OCI-LY1 (cell line): ENCODE measurements at regions not wholly inside any gene's neighbourhood (a gene's known extent, or its start where the extent isn't known, plus 50 kb on each side); places are given as distances from the start of the nearest gene placed in this dataset.
A peak's percentile ranks its signal among the peaks of the same experiment; 100 is the strongest.
"Not testable (repeated sequence)": the region's sequence is repeated elsewhere in the genome, so short reads cannot be mapped to it uniquely, and the experiment has no call there.

Source experiments
- H2AFZ ChIP-seq: fragments of 200-600 bp; sonication (generic), shearing (Covaris generic); 2 replicates; pipeline ENCODE4 v1.6.0; 2014; ENCODE audit warnings: antibody characterized with exemption, mild to moderate bottlenecking, low read length
- H3F3A ChIP-seq: fragments of 200-600 bp; sonication (generic), shearing (Covaris generic); 2 replicates; pipeline ENCODE4 v1.6.0; 2014; ENCODE audit warnings: mild to moderate bottlenecking, antibody characterized with exemption, low read length, moderate library complexity; ENCODE audit not compliant: insufficient read depth
- H3K27ac ChIP-seq: fragments of 200-600 bp; sonication (generic); 2 replicates; pipeline ENCODE4 v1.5.1; 2014; ENCODE audit warnings: low read length, mixed run types, mild to moderate bottlenecking, low read depth; ENCODE audit not compliant: poor library complexity, severe bottlenecking
- H3K27me3 ChIP-seq: fragments of 200-600 bp; sonication (generic); 2 replicates; pipeline ENCODE4 v1.6.0; 2014; ENCODE audit warnings: antibody characterized with exemption, mild to moderate bottlenecking, low read length, moderate library complexity; ENCODE audit not compliant: insufficient read depth
- H3K36me3 ChIP-seq: fragments of 200-600 bp; sonication (generic); 2 replicates; pipeline ENCODE4 v1.6.1; 2014; ENCODE audit warnings: mild to moderate bottlenecking, antibody characterized with exemption, low read length, moderate library complexity, mixed read lengths; ENCODE audit not compliant: insufficient read depth
- H3K4me1 ChIP-seq: fragments of 200-600 bp; sonication (generic); 2 replicates; pipeline ENCODE4 v1.5.1; 2014; ENCODE audit warnings: mild to moderate bottlenecking, low read length, moderate library complexity; ENCODE audit not compliant: insufficient read depth, severe bottlenecking
- H3K4me2 ChIP-seq: fragments of 200-600 bp; sonication (generic), shearing (Covaris generic); 2 replicates; pipeline ENCODE4 v1.6.1; 2014; ENCODE audit warnings: low read length
- H3K4me3 ChIP-seq: fragments of 200-600 bp; sonication (generic); 2 replicates; pipeline ENCODE4 v1.5.1; 2014; ENCODE audit warnings: low read length, low read depth, mild to moderate bottlenecking, mixed read lengths; ENCODE audit not compliant: poor library complexity, severe bottlenecking
- H3K79me2 ChIP-seq: fragments of 200-600 bp; shearing (Covaris generic); 2 replicates; pipeline ENCODE4 v1.6.1; 2016; ENCODE audit warnings: mixed run types, low read length, mixed read lengths; ENCODE audit not compliant: insufficient read depth
- H3K9ac ChIP-seq: fragments of 200-600 bp; sonication (generic), shearing (Covaris generic); 2 replicates; pipeline ENCODE4 v1.6.1; 2014; ENCODE audit warnings: mild to moderate bottlenecking, low read length, mixed read lengths
- H3K9me2 ChIP-seq: fragments of 200-600 bp; sonication (generic), shearing (Covaris generic); 2 replicates; pipeline ENCODE4 v1.6.1; 2014; ENCODE audit warnings: low read depth, mild to moderate bottlenecking, low read length, mixed read lengths
- H3K9me3 ChIP-seq: fragments of 200-600 bp; shearing (Covaris generic); 2 replicates; pipeline ENCODE4 v1.6.1; 2014; ENCODE audit warnings: low read length, mixed read lengths
- H4K20me1 ChIP-seq: fragments of 200-600 bp; sonication (generic), shearing (Covaris generic); 2 replicates; pipeline ENCODE4 v1.6.0; 2016; ENCODE audit warnings: mild to moderate bottlenecking, low read length; ENCODE audit not compliant: insufficient read depth
- CTCF ChIP-seq: fragments of 200-600 bp; sonication (generic), shearing (Covaris generic); IDR thresholded peaks from 2 replicates; pipeline ENCODE4 v1.5.1; 2017; ENCODE audit warnings: mild to moderate bottlenecking, antibody characterized with exemption, low read length, moderate library complexity, mixed read lengths
- EZH2 ChIP-seq: fragments of 200-600 bp; sonication (generic), shearing (Covaris generic); IDR thresholded peaks from 2 replicates; pipeline ENCODE4 v1.8.0; 2017; ENCODE audit warnings: borderline replicate concordance, mixed run types, mild to moderate bottlenecking, antibody characterized with exemption, low read length, moderate library complexity, mixed read lengths

- H4K20me1 ChIP-seq: no peaks in the 10 kb centered on the region
- peak overlapping the region; percentile 96 for H3K27ac ChIP-seq
- H3K4me3 ChIP-seq: no peak overlapping the region
- H3K9me2 ChIP-seq: no peaks in the 10 kb centered on the region
- H3K79me2 ChIP-seq: no peaks in the 10 kb centered on the region
- H3K9ac ChIP-seq: peak overlapping the region; percentile 74
- TF ChIP-seq EZH2 (no peak), CTCF (no peak)
- H3F3A ChIP-seq: no peaks in the 10 kb centered on the region; the same call in 1 of the 2 replicates
- peak overlapping the region; percentile 62 for H3K4me2 ChIP-seq
- no peaks in the 10 kb centered on the region for H3K9me3 ChIP-seq
- no peaks in the 10 kb centered on the region for H3K36me3 ChIP-seq
- no peaks in the 10 kb centered on the region for H3K27me3 ChIP-seq
- peaks cover 68% of the 10 kb centered on the region for H3K4me1 ChIP-seq
- peak overlapping the region; percentile 54; the same call in 1 of the 2 replicates for H2AFZ ChIP-seq
These were observed 1229.6 kb upstream of the ZEB2 start for GRCh38 chr2:145749556-145749955.

- Histone ChIP-seq H3K36me3 (no peaks in the 10 kb centered on the region), H3K79me2 (no peaks in the 10 kb centered on the region), H3K9me2 (no peaks in the 10 kb centered on the region), H3K4me3 (no peak overlapping the region), H2AFZ (peak overlapping the region; percentile 54; the same call in 1 of the 2 replicates), H3K9ac (peak overlapping the region; percentile 74; the same call in 1 of the 2 replicates), H3F3A (no peaks in the 10 kb centered on the region; the same call in 1 of the 2 replicates), H3K4me1 (peaks cover 64% of the 10 kb centered on the region), H3K9me3 (no peaks in the 10 kb centered on the region), H3K27me3 (no peaks in the 10 kb centered on the region), H4K20me1 (no peaks in the 10 kb centered on the region), H3K4me2 (no peak overlapping the region), H3K27ac (peak overlapping the region; percentile 96)
- TF ChIP-seq EZH2 (no peak), CTCF (no peak)
These were observed 1229.0 kb upstream of the ZEB2 start for GRCh38 chr2:145748927-145749326.

GRCh38 chr2:145747715-145748114 lies 1227.8 kb upstream of the ZEB2 start:
- H3F3A ChIP-seq: no peaks in the 10 kb centered on the region; the same call in 1 of the 2 replicates
- no peak for TF ChIP-seq EZH2
- no peak for TF ChIP-seq CTCF
- no peaks in the 10 kb centered on the region for H3K36me3 ChIP-seq
- no peak overlapping the region for H3K27ac ChIP-seq
- H3K4me2 ChIP-seq: no peak overlapping the region
- no peaks in the 10 kb centered on the region for H4K20me1 ChIP-seq
- no peaks in the 10 kb centered on the region for H3K9me3 ChIP-seq
- H3K9me2 ChIP-seq: no peaks in the 10 kb centered on the region
- H3K4me3 ChIP-seq: no peak overlapping the region
- H3K4me1 ChIP-seq: peaks cover 64% of the 10 kb centered on the region
- H3K27me3 ChIP-seq: no peaks in the 10 kb centered on the region
- no peak overlapping the region for H2AFZ ChIP-seq
- H3K9ac ChIP-seq: no peak overlapping the region
- H3K79me2 ChIP-seq: no peaks in the 10 kb centered on the region

GRCh38 chr2:145745387-145745721 lies 1225.4 kb upstream of the ZEB2 start:
- H3K9me3 ChIP-seq, H3K79me2 ChIP-seq, H4K20me1 ChIP-seq, H3K27me3 ChIP-seq, H3K4me3 ChIP-seq, H2AFZ ChIP-seq, H3K9ac ChIP-seq, H3K4me2 ChIP-seq, H3F3A ChIP-seq, H3K36me3 ChIP-seq, H3K9me2 ChIP-seq: not testable (repeated sequence)
- Histone ChIP-seq H3K27ac (peak overlapping the region; percentile 24), H3K4me1 (peaks cover 57% of the 10 kb centered on the region)
